GM06990 (cell line): ENCODE measurements at regions not wholly inside any gene's neighbourhood (a gene's known extent, or its start where the extent isn't known, plus 50 kb on each side); places are given as distances from the start of the nearest gene placed in this dataset.

Experiments
- DNase-seq: peaks from one replicate; pipeline ENCODE4 v3.0.0-alpha.2; 2011; ENCODE audit not compliant: insufficient read length; ENCODE audit errors: extremely low read depth
- H3K27me3 ChIP-seq: replicated peaks from 2 replicates; pipeline ENCODE4 v1.6.0; 2011; ENCODE audit warnings: low read length; ENCODE audit not compliant: control insufficient read depth, insufficient read depth
- H3K36me3 ChIP-seq: 2 replicates; pipeline ENCODE4 v1.5.1; 2011; ENCODE audit warnings: low read length; ENCODE audit not compliant: control insufficient read depth, insufficient read depth
- H3K4me3 ChIP-seq: replicated peaks from 2 replicates; pipeline ENCODE4 v1.5.1; 2011; ENCODE audit warnings: low read depth, mild to moderate bottlenecking, control low read depth, low read length
- TF ChIP-seq, protein P1 (sequence below): IDR thresholded peaks from 2 replicates; pipeline ENCODE4 v1.5.1; 2011; ENCODE audit warnings: low read length, control low read depth, mild to moderate bottlenecking, inconsistent platforms; ENCODE audit not compliant: insufficient read depth, poor library complexity, severe bottlenecking

DNA sequence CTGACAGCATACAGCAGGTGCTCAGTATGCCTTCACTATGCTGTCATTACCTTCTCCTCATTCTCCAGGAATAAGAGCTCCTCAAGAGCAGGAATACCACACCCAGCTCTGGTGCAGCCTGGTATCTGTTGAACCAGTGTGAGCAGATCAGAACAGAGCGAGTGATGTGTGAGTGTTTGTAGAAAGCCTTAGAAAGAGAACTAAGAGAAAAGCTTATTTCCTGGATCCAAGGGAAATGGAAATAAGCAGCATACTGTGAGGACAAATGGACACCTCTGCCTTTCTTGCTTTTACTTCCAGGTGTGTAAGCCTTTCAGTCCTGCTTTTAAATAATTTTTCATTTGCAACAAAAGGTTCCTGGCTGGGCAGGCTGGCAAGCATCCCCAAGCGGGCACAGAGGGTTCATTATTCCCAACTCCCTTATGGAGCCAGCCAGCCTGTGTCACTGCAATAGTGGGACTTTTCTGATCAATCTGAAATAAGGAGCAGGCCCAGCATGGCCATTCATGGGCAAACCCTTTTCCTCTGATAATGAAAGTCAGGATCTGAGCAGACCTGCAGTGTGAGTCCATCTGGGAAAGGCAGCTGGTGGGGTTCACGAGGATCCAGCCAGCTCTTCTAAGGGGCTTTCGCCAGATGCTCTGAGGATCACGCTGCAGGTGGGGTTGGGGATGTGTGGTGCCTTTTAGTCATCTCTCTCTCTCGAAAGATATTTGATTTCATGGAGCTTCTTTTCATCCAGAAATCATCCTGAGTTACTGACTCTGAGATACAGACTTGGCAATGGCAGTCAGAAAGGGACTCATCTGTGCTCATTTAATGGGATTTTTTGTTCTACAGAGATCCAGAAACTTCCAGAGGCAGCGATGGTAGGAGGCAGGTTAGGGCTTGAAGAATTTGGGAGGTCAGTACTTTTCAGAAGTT lies 594.9 kb upstream of the CFAP20DC start:
- no peak for DNase-seq
- Histone ChIP-seq H3K27me3 (no peaks in the 10 kb centered on the region), H3K36me3 (no peaks in the 10 kb centered on the region), H3K4me3 (no peak overlapping the region)
- TF ChIP-seq, protein P1, sequence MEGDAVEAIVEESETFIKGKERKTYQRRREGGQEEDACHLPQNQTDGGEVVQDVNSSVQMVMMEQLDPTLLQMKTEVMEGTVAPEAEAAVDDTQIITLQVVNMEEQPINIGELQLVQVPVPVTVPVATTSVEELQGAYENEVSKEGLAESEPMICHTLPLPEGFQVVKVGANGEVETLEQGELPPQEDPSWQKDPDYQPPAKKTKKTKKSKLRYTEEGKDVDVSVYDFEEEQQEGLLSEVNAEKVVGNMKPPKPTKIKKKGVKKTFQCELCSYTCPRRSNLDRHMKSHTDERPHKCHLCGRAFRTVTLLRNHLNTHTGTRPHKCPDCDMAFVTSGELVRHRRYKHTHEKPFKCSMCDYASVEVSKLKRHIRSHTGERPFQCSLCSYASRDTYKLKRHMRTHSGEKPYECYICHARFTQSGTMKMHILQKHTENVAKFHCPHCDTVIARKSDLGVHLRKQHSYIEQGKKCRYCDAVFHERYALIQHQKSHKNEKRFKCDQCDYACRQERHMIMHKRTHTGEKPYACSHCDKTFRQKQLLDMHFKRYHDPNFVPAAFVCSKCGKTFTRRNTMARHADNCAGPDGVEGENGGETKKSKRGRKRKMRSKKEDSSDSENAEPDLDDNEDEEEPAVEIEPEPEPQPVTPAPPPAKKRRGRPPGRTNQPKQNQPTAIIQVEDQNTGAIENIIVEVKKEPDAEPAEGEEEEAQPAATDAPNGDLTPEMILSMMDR, result no peak

DNA sequence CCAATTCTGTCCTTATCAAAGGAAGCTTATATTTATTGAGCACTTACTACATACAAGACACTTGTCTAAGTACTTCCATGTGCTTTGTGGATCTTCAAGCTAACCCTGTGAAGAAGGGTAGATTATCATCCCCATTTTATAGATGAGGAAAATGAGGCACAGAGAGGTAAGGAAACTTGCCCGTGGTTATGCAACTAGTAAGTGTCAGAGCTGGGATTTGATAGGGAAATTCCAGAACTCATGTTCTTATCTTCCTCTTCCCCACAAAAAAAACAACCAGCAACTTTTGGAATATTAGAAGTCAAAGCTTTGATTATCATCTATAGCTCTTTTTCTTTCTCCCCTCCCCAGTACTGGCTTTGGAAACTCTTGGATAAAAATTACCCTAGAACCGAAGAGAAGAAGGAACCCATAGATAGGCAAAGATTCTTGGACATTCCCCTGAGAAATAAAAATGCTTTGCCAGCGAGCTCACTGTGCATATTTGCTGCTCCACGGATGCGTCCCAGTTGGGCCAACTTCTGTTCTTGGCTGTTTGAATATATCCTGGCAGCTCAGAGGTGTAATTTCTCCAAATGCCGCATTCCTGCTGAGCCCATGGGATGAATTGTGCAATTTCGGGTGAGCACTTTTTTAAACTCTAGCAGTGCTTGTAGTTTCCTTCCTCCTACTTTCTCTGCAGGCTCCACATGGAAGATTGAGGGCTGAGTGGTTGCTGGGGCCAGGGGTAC lies 591.5 kb upstream of the CFAP20DC start:
- Histone ChIP-seq H3K4me3 (no peak overlapping the region), H3K27me3 (no peaks in the 10 kb centered on the region), H3K36me3 (no peaks in the 10 kb centered on the region)
- DNase-seq, result no peak
- TF ChIP-seq, protein P1, result no peak

DNA sequence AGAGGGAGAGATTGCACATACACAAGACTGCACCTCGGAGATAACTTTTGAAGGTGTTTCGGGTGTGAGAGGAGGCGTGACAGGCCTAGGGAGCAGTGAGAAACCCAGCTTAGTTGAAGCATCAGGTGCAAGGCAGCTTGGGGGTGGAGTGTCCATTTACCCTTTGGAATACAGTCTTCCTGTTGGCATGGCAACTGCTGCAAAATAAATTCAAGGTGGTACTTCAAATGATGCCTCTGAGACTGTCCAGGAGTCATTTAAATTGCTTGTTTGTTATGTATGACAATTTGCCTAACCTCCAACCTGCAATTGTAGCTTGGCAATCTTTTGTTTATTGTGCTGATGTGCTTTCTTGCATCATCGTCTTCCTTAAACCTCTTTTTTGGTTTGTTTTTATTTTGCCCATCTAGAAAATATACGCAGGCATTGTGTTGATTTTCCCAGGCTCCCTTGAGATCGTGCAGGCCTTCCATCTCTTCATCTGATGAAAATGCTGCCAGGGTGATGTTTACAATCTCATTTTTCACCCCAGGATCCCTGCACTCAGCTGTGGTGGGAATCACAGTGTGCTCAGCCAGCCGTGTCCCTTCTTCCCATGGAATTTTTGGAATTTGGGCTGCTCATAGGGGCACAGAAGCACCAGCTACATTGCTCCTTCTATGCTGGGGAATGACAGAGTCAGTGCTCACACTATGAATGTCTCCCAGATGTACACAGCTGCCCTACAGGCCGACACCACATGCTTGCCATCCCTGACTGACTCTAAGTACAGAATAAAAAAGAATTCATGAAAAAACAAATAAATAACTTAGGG lies 583.1 kb upstream of the CFAP20DC start:
- DNase-seq, result no peak
- no peaks in the 10 kb centered on the region for H3K36me3 ChIP-seq
- TF ChIP-seq, protein P1, result no peak
- no peak overlapping the region for H3K4me3 ChIP-seq
- no peaks in the 10 kb centered on the region for H3K27me3 ChIP-seq

DNA sequence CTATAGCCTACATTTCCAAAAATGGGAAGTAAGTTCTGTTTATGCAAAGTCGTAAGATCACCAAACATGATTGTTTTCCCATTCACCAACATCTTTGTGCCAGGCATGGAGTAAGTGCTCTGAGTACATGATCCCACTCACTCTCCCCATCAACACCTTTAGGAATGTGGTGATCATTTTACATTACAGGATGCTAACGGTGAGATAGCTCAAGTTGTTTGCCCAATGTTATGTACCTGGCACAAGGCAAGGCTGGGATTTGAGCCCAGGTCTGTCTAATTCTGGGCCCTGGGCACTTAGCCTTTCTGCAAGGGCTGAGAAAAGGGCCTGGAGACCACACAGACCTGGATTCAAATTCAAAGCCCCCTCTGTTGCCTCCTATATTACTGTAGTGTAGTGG lies 581.7 kb upstream of the CFAP20DC start:
- no peak for DNase-seq
- H3K27me3 ChIP-seq, result no peaks in the 10 kb centered on the region
- H3K36me3 ChIP-seq, result no peaks in the 10 kb centered on the region
- TF ChIP-seq, protein P1, result no peak
- no peak overlapping the region for H3K4me3 ChIP-seq

DNA sequence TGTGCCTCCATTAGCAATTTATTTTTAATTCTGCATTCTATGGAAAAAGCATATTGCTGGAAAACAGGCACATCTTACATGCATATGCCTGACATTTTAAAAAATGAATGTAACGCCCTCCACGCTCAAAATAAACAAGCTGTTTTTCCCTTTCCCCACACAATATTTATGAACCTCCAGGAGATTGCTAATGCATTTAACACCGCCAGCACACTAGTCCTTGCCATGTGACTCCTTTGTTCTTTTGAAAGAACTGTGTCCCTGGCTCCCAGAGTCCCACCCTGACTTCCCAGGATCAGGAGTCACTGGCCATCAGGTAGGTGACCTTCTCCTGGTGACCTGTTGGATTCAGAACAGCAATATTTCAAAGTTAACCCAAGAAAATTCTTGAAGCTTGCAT lies 571.2 kb upstream of the CFAP20DC start:
- Histone ChIP-seq H3K27me3 (no peaks in the 10 kb centered on the region), H3K36me3 (no peaks in the 10 kb centered on the region), H3K4me3 (no peak overlapping the region)
- DNase-seq, result no peak
- TF ChIP-seq, protein P1, result no peak
